HCT116 (cell line): ENCODE measurements at regions not wholly inside any gene's neighbourhood (a gene's known extent, or its start where the extent isn't known, plus 50 kb on each side); places are given as distances from the start of the nearest gene placed in this dataset.

Experiments
- ATAC-seq: fragments of 200-7000 bp; cut with Tn5 transposase; 2 replicates; pipeline ENCODE4 v1.9.1; 2020; ENCODE audit warnings: mild to moderate bottlenecking, moderate library complexity
- BruUV-seq: library from RNA; stranded (reverse); fragments of 400-500 nt; replicated peaks from 2 replicates; lab custom pipeline; 2021; lab: Mats Ljungman, UMichigan
- CTCF ChIA-PET: fragments of 300-600 bp; sonication (Branson Sonifier 250); formaldehyde crosslinking; loops from one replicate; lab custom pipeline; 2021; ENCODE audit warnings: antibody characterized with exemption; lab: Charles Lee
- POLR2A ChIA-PET: fragments of 300-600, 350-600 bp; sonication (Branson Sonifier 250); formaldehyde crosslinking; loops from one replicate; lab custom pipeline; 2021; ENCODE audit warnings: antibody characterized with exemption; lab: Charles Lee
- RAD21 ChIA-PET, 2 experiments: fragments of 300-600 bp; sonication (Branson Sonifier 250); formaldehyde crosslinking; loops; one replicate each; lab custom pipeline; 2023; ENCODE audit warnings: low total read pairs in 2 of 2; ENCODE audit not compliant: uncharacterized antibody in 2 of 2, unreplicated experiment in 2 of 2, low non-redundant PET in 1 of 2; lab: Charles Lee
- DNase-seq: peaks from one replicate; pipeline ENCODE4 v3.0.0-alpha.2; 2010; ENCODE audit warnings: low read depth, low spot score
- H2AFZ ChIP-seq: fragments of 200-600 bp; shearing (Covaris generic), sonication (generic); 2 replicates; pipeline ENCODE4 v1.6.1; 2017; ENCODE audit warnings: low read depth, mixed run types, mixed read lengths, antibody characterized with exemption, low read length; ENCODE audit not compliant: poor library complexity, severe bottlenecking
- H3K27ac ChIP-seq: 2 replicates; pipeline ENCODE4 v1.5.1; 2012; ENCODE audit warnings: low read depth, low read length
- H3K27me3 ChIP-seq: fragments of 200-600 bp; sonication (generic); 2 replicates; pipeline ENCODE4 v1.6.1; 2016; ENCODE audit warnings: mixed run types, low read length, mixed read lengths; ENCODE audit not compliant: insufficient read depth
- H3K36me3 ChIP-seq, 2 experiments: fragments of 200-500 bp in 1 of 2; fragments of 200-600 bp in 1 of 2; sonication (Bioruptor generic) in 1 of 2; sonication (generic) in 1 of 2; 2 replicates each; pipeline versions ENCODE4 v1.5.1 to v1.6.1; 2014 to 2016; ENCODE audit warnings: low read length in 2 of 2, inconsistent platforms in 1 of 2, mixed read lengths in 1 of 2, mixed run types in 1 of 2; ENCODE audit not compliant: insufficient read depth in 2 of 2, control insufficient read depth in 1 of 2
- H3K4me1 ChIP-seq, 2 experiments: fragments of 200-600 bp in 1 of 2; sonication (generic) in 1 of 2; 2 replicates each; pipeline versions ENCODE4 v1.5.1 to v1.6.1; 2012 to 2017; ENCODE audit warnings: low read length in 2 of 2, inconsistent platforms in 1 of 2, mild to moderate bottlenecking in 1 of 2, mixed read lengths in 1 of 2, mixed run types in 1 of 2, moderate library complexity in 1 of 2; ENCODE audit not compliant: insufficient read depth in 2 of 2, control insufficient read depth in 1 of 2
- H3K4me2 ChIP-seq: fragments of 200-600 bp; sonication (generic); 2 replicates; pipeline ENCODE4 v1.6.1; 2017; ENCODE audit warnings: mixed run types, low read length, mixed read lengths
- H3K4me3 ChIP-seq, 2 experiments: fragments of 200-600 bp in 1 of 2; sonication (generic) in 1 of 2; replicated peaks in 1 of 2; 2 replicates each; pipeline ENCODE4 v1.5.1; 2011 to 2016; ENCODE audit warnings: low read length in 2 of 2, control low read depth in 1 of 2, low read depth in 1 of 2, mild to moderate bottlenecking in 1 of 2, mixed read lengths in 1 of 2, mixed run types in 1 of 2
- H3K79me2 ChIP-seq: fragments of 200-600 bp; sonication (generic); 2 replicates; pipeline ENCODE4 v1.6.1; 2017; ENCODE audit warnings: mild to moderate bottlenecking, mixed run types, low read length, moderate library complexity, mixed read lengths; ENCODE audit not compliant: insufficient read depth
- H3K9ac ChIP-seq: fragments of 200-600 bp; sonication (generic); 2 replicates; pipeline ENCODE4 v1.6.1; 2016; ENCODE audit warnings: low read length, mixed read lengths
- H3K9me2 ChIP-seq: fragments of 200-600 bp; sonication (generic), shearing (Covaris generic); 2 replicates; pipeline ENCODE4 v1.6.1; 2017; ENCODE audit warnings: mixed run types, mild to moderate bottlenecking, moderate library complexity; ENCODE audit not compliant: insufficient read depth
- H3K9me3 ChIP-seq, 2 experiments: fragments of 200-500 bp in 1 of 2; fragments of 200-600 bp in 1 of 2; sonication (Bioruptor generic) in 1 of 2; sonication (generic) in 1 of 2; 2 replicates each; pipeline ENCODE4 v1.6.1; 2014 to 2017; ENCODE audit warnings: low read length in 2 of 2, mixed read lengths in 2 of 2, inconsistent platforms in 1 of 2, low read depth in 1 of 2, mild to moderate bottlenecking in 1 of 2, mixed run types in 1 of 2, moderate library complexity in 1 of 2; ENCODE audit not compliant: control insufficient read depth in 1 of 2, insufficient read depth in 1 of 2
- H4K20me1 ChIP-seq: fragments of 200-600 bp; sonication (generic), shearing (Covaris generic); 2 replicates; pipeline ENCODE4 v1.6.1; 2017; ENCODE audit warnings: mixed run types, mild to moderate bottlenecking, moderate library complexity; ENCODE audit not compliant: insufficient read depth
- CBX3 ChIP-seq: IDR thresholded peaks from 2 replicates; pipeline ENCODE4 v1.6.1; 2012; ENCODE audit warnings: low read depth
- CTCF ChIP-seq, 3 experiments: fragments of 200-600 bp in 1 of 3; sonication (generic) in 1 of 3; IDR thresholded peaks in 2 of 3; conservative IDR thresholded peaks in 1 of 3; 2 replicates each; pipeline ENCODE4 v1.5.1; 2012 to 2017; ENCODE audit warnings: low read depth in 2 of 3, low read length in 2 of 3, antibody characterized with exemption in 1 of 3, borderline replicate concordance in 1 of 3, control low read depth in 1 of 3, mild to moderate bottlenecking in 1 of 3, mixed read lengths in 1 of 3, mixed run types in 1 of 3, moderate library complexity in 1 of 3; ENCODE audit not compliant: insufficient read depth in 1 of 3
- EZH2phosphoT487 ChIP-seq: fragments of 200-600 bp; IDR thresholded peaks from 2 replicates; pipeline ENCODE4 v1.6.1; 2018; ENCODE audit warnings: antibody characterized with exemption, borderline replicate concordance
- MAX ChIP-seq: IDR thresholded peaks from 2 replicates; pipeline ENCODE4 v1.6.1; 2012
- POLR2AphosphoS5 ChIP-seq: IDR thresholded peaks from 2 replicates; pipeline ENCODE4 v1.6.1; 2011; ENCODE audit warnings: mild to moderate bottlenecking, low read depth, low read length, moderate library complexity
- RAD21 ChIP-seq: IDR thresholded peaks from 2 replicates; pipeline ENCODE4 v1.6.1; 2012; ENCODE audit warnings: low read depth, mild to moderate bottlenecking
- SP1 ChIP-seq: IDR thresholded peaks from 2 replicates; pipeline ENCODE4 v1.6.1; 2012; ENCODE audit warnings: low read depth
- SRF ChIP-seq: IDR thresholded peaks from 2 replicates; pipeline ENCODE4 v1.6.1; 2012; ENCODE audit warnings: low read depth
- TCF7L2 ChIP-seq: IDR thresholded peaks from 2 replicates; pipeline ENCODE4 v1.7.0; 2011; ENCODE audit warnings: borderline replicate concordance, inconsistent platforms; ENCODE audit not compliant: insufficient read depth, insufficient read length; ENCODE audit errors: extremely low read depth
- YY1 ChIP-seq: IDR thresholded peaks from 2 replicates; pipeline ENCODE4 v1.6.1; 2011; ENCODE audit warnings: low read length, low read depth, moderate library complexity, mild to moderate bottlenecking; ENCODE audit not compliant: insufficient replicate concordance; ENCODE audit errors: extremely low read depth
- ZNF274 ChIP-seq: fragments of 200-500 bp; sonication (Bioruptor generic); IDR thresholded peaks from 2 replicates; pipeline ENCODE4 v1.6.1; 2014; ENCODE audit warnings: mild to moderate bottlenecking, low read depth, low read length, inconsistent platforms
- intact Hi-C: fragments of 100-400 bp; cut with micrococcal nuclease; formaldehyde crosslinking; loops from 2 replicates; pipeline ENCODE4 v1.10.0; 2022

GRCh38 chr5:86688406-86688805, 70.7 kb downstream of the COX7C start:
- Histone ChIP-seq H3K27me3 (no peaks in the 10 kb centered on the region), H3K36me3 (no peaks in the 10 kb centered on the region), H3K27ac (no peak overlapping the region), H4K20me1 (no peaks in the 10 kb centered on the region), H3K9me3 (no peaks in the 10 kb centered on the region), H2AFZ (no peak overlapping the region), H3K4me1 (no peaks in the 10 kb centered on the region), H3K9ac (no peak overlapping the region), H3K4me3 (no peak overlapping the region), H3K9me2 (no peaks in the 10 kb centered on the region), H3K79me2 (no peaks in the 10 kb centered on the region), H3K4me2 (no peak overlapping the region)
- intact Hi-C loops = no loop called here
- BruUV-seq = no TSS peak
- TF ChIP-seq CTCF (IDR thresholded peaks at IDR 0.05 in 2 of 3, conservative IDR thresholded peaks at IDR 0.05 in 1 of 3; ENCODE audit: borderline replicate concordance in 1 of 3, insufficient read depth in 1 of 3, low read depth in 2 of 3, low read length in 2 of 3) = no peak
- TF ChIP-seq YY1 = no peak
- TF ChIP-seq CBX3 = no peak
- no peak for TF ChIP-seq SRF
- no peak for TF ChIP-seq SP1
- TF ChIP-seq MAX = no peak
- TF ChIP-seq EZH2phosphoT487 = no peak
- TF ChIP-seq POLR2AphosphoS5 = no peak
- TF ChIP-seq ZNF274 = no peak
- TF ChIP-seq RAD21 = no peak
- TF ChIP-seq TCF7L2 = no peak
- ChIA-PET CTCF (no interaction called here), POLR2A (no interaction called here), RAD21 (no interaction called here)
- no peak for ATAC-seq
- DNase-seq = no peak
